Natural killer cell (primary cell): ENCODE measurements at regions not wholly inside any gene's neighbourhood (a gene's known extent, or its start where the extent isn't known, plus 50 kb on each side); places are given as distances from the start of the nearest gene placed in this dataset.

Experiments
- ATAC-seq, 3 donors: fragments of 150-1000 bp in 2 of 3; fragments of 200-7000 bp in 1 of 3; cut with Tn5 transposase; 1 replicate in 1 of 3; 2 replicates in 2 of 3; pipeline ENCODE4 v1.10.0; 2021; ENCODE audit warnings: mild to moderate bottlenecking in 2 of 3, moderate library complexity in 2 of 3
- DNase-seq, 2 donors: peaks; one replicate each; pipeline versions ENCODE4 v3.0.0 to v3.0.0-alpha.2; 2013 to 2021; ENCODE audit warnings: mixed read lengths in 1 of 2
- H3K27ac ChIP-seq: one replicate; pipeline ENCODE4 v1.5.1; 2013; ENCODE audit warnings: mild to moderate bottlenecking, low read length
- H3K27me3 ChIP-seq: one replicate; pipeline ENCODE4 v1.6.1; 2013; ENCODE audit warnings: low read length; ENCODE audit not compliant: control insufficient read depth, insufficient read depth
- H3K36me3 ChIP-seq: one replicate; pipeline ENCODE4 v1.6.1; 2013; ENCODE audit warnings: low read length; ENCODE audit not compliant: control insufficient read depth, insufficient read depth
- H3K4me1 ChIP-seq: one replicate; pipeline ENCODE4 v1.6.1; 2013; ENCODE audit warnings: low read length; ENCODE audit not compliant: control insufficient read depth, insufficient read depth
- H3K4me3 ChIP-seq: one replicate; pipeline ENCODE4 v1.5.1; 2013; ENCODE audit warnings: low read length
- H3K9me3 ChIP-seq: one replicate; pipeline ENCODE4 v1.6.1; 2013; ENCODE audit warnings: low read length; ENCODE audit not compliant: control insufficient read depth, insufficient read depth
- H3K27ac Mint-ChIP-seq, 2 donors: one replicate each; pipeline ENCODE4 v1.8.0; 2022; ENCODE audit warnings: mild to moderate bottlenecking in 2 of 2, mixed read lengths in 2 of 2, moderate library complexity in 1 of 2
- H3K27me3 Mint-ChIP-seq, 2 donors: one replicate each; pipeline ENCODE4 v1.8.0; 2022; ENCODE audit warnings: low read depth in 2 of 2, mixed read lengths in 2 of 2
- H3K36me3 Mint-ChIP-seq: one replicate; pipeline ENCODE4 v1.8.0; 2022; ENCODE audit warnings: mixed read lengths
- H3K4me1 Mint-ChIP-seq, 2 donors: one replicate each; pipeline ENCODE4 v1.8.0; 2022; ENCODE audit warnings: mixed read lengths in 2 of 2
- H3K4me3 Mint-ChIP-seq: one replicate; pipeline ENCODE4 v1.8.0; 2022; ENCODE audit warnings: mild to moderate bottlenecking, moderate library complexity, mixed read lengths
- H3K9me3 Mint-ChIP-seq, 2 donors: one replicate each; pipeline ENCODE4 v1.8.0; 2022; ENCODE audit warnings: mixed read lengths in 2 of 2
- CTCF ChIP-seq: fragments of 200-600 bp; IDR thresholded peaks from one replicate; pipeline ENCODE4 v1.8.0; 2022; ENCODE audit warnings: antibody characterized with exemption
- WGBS: methylation state at CpG from one replicate; pipeline ENCODE4 v1.1.7; 2013; ENCODE audit warnings: missing lambda C conversion rate; ENCODE audit not compliant: insufficient coverage; 5-methylcytosine and 5-hydroxymethylcytosine counted together
- intact Hi-C: fragments of 100-400 bp; cut with micrococcal nuclease; formaldehyde crosslinking; loops from one replicate; pipeline ENCODE4 v1.14.2; 2022

- no peaks in the 10 kb centered on the region for H3K27me3 Mint-ChIP-seq
- Histone ChIP-seq H3K9me3 (no peaks in the 10 kb centered on the region), H3K4me1 (no peaks in the 10 kb centered on the region), H3K27me3 (no peaks in the 10 kb centered on the region), H3K4me3 (no peak overlapping the region), H3K36me3 (no peaks in the 10 kb centered on the region), H3K27ac (no peak overlapping the region)
- no CpG with 5 or more reads among the region's 4 CpGs for WGBS
- no peak overlapping the region for H3K27ac Mint-ChIP-seq
- ATAC-seq (no peak), DNase-seq (no peak)
- no peaks in the 10 kb centered on the region for H3K36me3 Mint-ChIP-seq
- no peak for TF ChIP-seq CTCF
- H3K9me3 Mint-ChIP-seq, result peaks cover 0 to 2% of the 10 kb centered on the region in 2 donors
- intact Hi-C loops, result no loop called here
- no peak overlapping the region for H3K4me3 Mint-ChIP-seq
- no peaks in the 10 kb centered on the region for H3K4me1 Mint-ChIP-seq
Observed at GRCh38 chr6:101120747-101121146, 239.6 kb upstream of the ASCC3 start.

- no peak for ATAC-seq
- Mint-ChIP-seq H3K4me3 (no peak overlapping the region), H3K27me3 (no peaks in the 10 kb centered on the region), H3K9me3 (peaks cover 0 to 8% of the 10 kb centered on the region in 2 donors), H3K36me3 (no peaks in the 10 kb centered on the region), H3K27ac (no peak overlapping the region), H3K4me1 (no peaks in the 10 kb centered on the region)
- 61% methylated on average over 2 of the region's 3 CpGs for WGBS
- H3K4me3 ChIP-seq, result no peak overlapping the region
- no peaks in the 10 kb centered on the region for H3K4me1 ChIP-seq
- no peaks in the 10 kb centered on the region for H3K27me3 ChIP-seq
- no peak for TF ChIP-seq CTCF
- H3K9me3 ChIP-seq, result no peaks in the 10 kb centered on the region
- intact Hi-C loops, result no loop called here
- H3K36me3 ChIP-seq, result no peaks in the 10 kb centered on the region
- DNase-seq, result no peak
- H3K27ac ChIP-seq, result no peak overlapping the region
Observed at GRCh38 chr6:101125380-101125971, 244.3 kb upstream of the ASCC3 start.

- no peak for TF ChIP-seq CTCF
- H3K36me3 Mint-ChIP-seq, result no peaks in the 10 kb centered on the region
- H3K27ac ChIP-seq, result no peak overlapping the region
- no peak for ATAC-seq
- H3K9me3 ChIP-seq, result no peaks in the 10 kb centered on the region
- intact Hi-C loops, result no loop called here
- DNase-seq, result no peak
- H3K4me3 ChIP-seq, result no peak overlapping the region
- 81% methylated on average over 3 of the region's 3 CpGs for WGBS
- no peaks in the 10 kb centered on the region for H3K27me3 Mint-ChIP-seq
- H3K4me1 ChIP-seq, result no peaks in the 10 kb centered on the region
- no peaks in the 10 kb centered on the region for H3K27me3 ChIP-seq
- H3K9me3 Mint-ChIP-seq, result peaks cover 4 to 8% of the 10 kb centered on the region in 2 donors
- H3K4me3 Mint-ChIP-seq, result no peak overlapping the region
- H3K4me1 Mint-ChIP-seq, result no peaks in the 10 kb centered on the region
- H3K27ac Mint-ChIP-seq, result no peak overlapping the region
- H3K36me3 ChIP-seq, result no peaks in the 10 kb centered on the region
Observed at GRCh38 chr6:101126501-101126900, 245.4 kb upstream of the ASCC3 start.

GRCh38 chr6:101129851-101130250 is 248.7 kb upstream of the ASCC3 start:
- ATAC-seq (no peak), DNase-seq (no peak)
- H3K9me3 Mint-ChIP-seq, result peaks cover 4 to 8% of the 10 kb centered on the region in 2 donors
- no peaks in the 10 kb centered on the region for H3K27me3 Mint-ChIP-seq
- H3K36me3 Mint-ChIP-seq, result no peaks in the 10 kb centered on the region
- H3K4me1 ChIP-seq, result no peaks in the 10 kb centered on the region
- H3K4me3 Mint-ChIP-seq, result no peak overlapping the region
- no peak overlapping the region for H3K27ac ChIP-seq
- H3K4me1 Mint-ChIP-seq, result no peaks in the 10 kb centered on the region
- intact Hi-C loops, result no loop called here
- H3K4me3 ChIP-seq, result no peak overlapping the region
- TF ChIP-seq CTCF, result no peak
- H3K27ac Mint-ChIP-seq, result no peak overlapping the region
- no CpG with 5 or more reads among the region's 1 CpG for WGBS
- no peaks in the 10 kb centered on the region for H3K9me3 ChIP-seq
- no peaks in the 10 kb centered on the region for H3K27me3 ChIP-seq
- no peaks in the 10 kb centered on the region for H3K36me3 ChIP-seq
